Peyer's patch (tissue), 4 donors: ENCODE measurements at regions not wholly inside any gene's neighbourhood (a gene's known extent, or its start where the extent isn't known, plus 50 kb on each side); places are given as distances from the start of the nearest gene placed in this dataset.

Source experiments
- DNase-seq, 3 donors: peaks; one replicate each; pipeline ENCODE4 v3.0.0-alpha.2; 2017 to 2019
- H3K27ac ChIP-seq, 4 donors: fragments of 200-600 bp; sonication (generic); one replicate each; pipeline ENCODE4 v1.5.1; 2016 to 2019
- H3K27me3 ChIP-seq, 2 donors: fragments of 200-600 bp; sonication (generic); one replicate each; pipeline ENCODE4 v1.5.1; 2019
- H3K36me3 ChIP-seq, 3 donors: fragments of 200-600 bp; sonication (generic); one replicate each; pipeline ENCODE4 v1.5.1; 2016 to 2019
- H3K4me1 ChIP-seq, 4 donors: fragments of 200-600 bp; sonication (generic); one replicate each; pipeline ENCODE4 v1.5.1; 2016 to 2019
- H3K4me3 ChIP-seq, 4 donors: fragments of 200-600 bp; sonication (generic); 1 replicate in 3 of 4; 2 replicates in 1 of 4; pipeline ENCODE4 v1.5.1; 2016 to 2019; ENCODE audit warnings: mild to moderate bottlenecking in 1 of 4
- H3K9me3 ChIP-seq, 4 donors: fragments of 200-600 bp; sonication (generic); one replicate each; pipeline ENCODE4 v1.5.1; 2016 to 2019; ENCODE audit warnings: mild to moderate bottlenecking in 1 of 4
- CTCF ChIP-seq, 6 experiments: fragments of 450-650 bp in 4 of 6; fragments of 200-600 bp in 2 of 6; sonication (generic) in 1 of 6; IDR thresholded peaks; one replicate each; pipeline ENCODE4 v1.5.1; 2017 to 2019; ENCODE audit warnings: antibody characterized with exemption in 6 of 6, mild to moderate bottlenecking in 3 of 6, moderate library complexity in 1 of 6
- POLR2A ChIP-seq, 2 donors: fragments of 450-650 bp; IDR thresholded peaks; one replicate each; pipeline ENCODE4 v1.5.1; 2017; ENCODE audit warnings: antibody characterized with exemption in 2 of 2, mild to moderate bottlenecking in 2 of 2, moderate library complexity in 2 of 2

GRCh38 chr13:90552702-90553101 is 794.8 kb upstream of the MIR17HG start:
- H3K4me3 ChIP-seq: no peak overlapping the region
- peaks cover 0 to 4% (median 0%) of the 10 kb centered on the region in 4 donors for H3K9me3 ChIP-seq
- DNase-seq: no peak
- no peak overlapping the region for H3K27ac ChIP-seq
- TF ChIP-seq CTCF (IDR thresholded peaks at IDR 0.05) (no peak), POLR2A (IDR thresholded peaks at IDR 0.05) (no peak)
- H3K36me3 ChIP-seq: no peaks in the 10 kb centered on the region
- H3K27me3 ChIP-seq: no peaks in the 10 kb centered on the region
- H3K4me1 ChIP-seq: no peaks in the 10 kb centered on the region

GRCh38 chr13:90553159-90553558 is 794.3 kb upstream of the MIR17HG start:
- H3K4me3 ChIP-seq: no peak overlapping the region
- no peaks in the 10 kb centered on the region for H3K4me1 ChIP-seq
- DNase-seq: no peak
- H3K9me3 ChIP-seq: peaks cover 0 to 3% (median 0%) of the 10 kb centered on the region in 4 donors
- H3K36me3 ChIP-seq: no peaks in the 10 kb centered on the region
- no peaks in the 10 kb centered on the region for H3K27me3 ChIP-seq
- no peak overlapping the region for H3K27ac ChIP-seq
- TF ChIP-seq POLR2A (IDR thresholded peaks at IDR 0.05): no peak
- no peak for TF ChIP-seq CTCF (IDR thresholded peaks at IDR 0.05)

GRCh38 chr13:90557626-90558025 is 789.9 kb upstream of the MIR17HG start:
- no peaks in the 10 kb centered on the region for H3K27me3 ChIP-seq
- no peak for DNase-seq

GRCh38 chr13:90562443-90562842 is 785.0 kb upstream of the MIR17HG start:
- Histone ChIP-seq H3K4me1 (no peaks in the 10 kb centered on the region), H3K4me3 (no peak overlapping the region), H3K27ac (no peak overlapping the region), H3K27me3 (no peaks in the 10 kb centered on the region), H3K36me3 (no peaks in the 10 kb centered on the region), H3K9me3 (no peaks in the 10 kb centered on the region)
- no peak for DNase-seq
- TF ChIP-seq CTCF (IDR thresholded peaks at IDR 0.05): no peak
- TF ChIP-seq POLR2A (IDR thresholded peaks at IDR 0.05): no peak

More at GRCh38 chr13:90557626-90558025, 789.9 kb upstream of the MIR17HG start:
- no peak overlapping the region for H3K4me3 ChIP-seq
- H3K27ac ChIP-seq: no peak overlapping the region
- no peaks in the 10 kb centered on the region for H3K36me3 ChIP-seq
- no peaks in the 10 kb centered on the region for H3K4me1 ChIP-seq
- H3K9me3 ChIP-seq: no peaks in the 10 kb centered on the region
- no peak for TF ChIP-seq POLR2A (IDR thresholded peaks at IDR 0.05)
- TF ChIP-seq CTCF (IDR thresholded peaks at IDR 0.05): no peak

- no peak for DNase-seq
- H3K4me3 ChIP-seq: no peak overlapping the region
- no peaks in the 10 kb centered on the region for H3K36me3 ChIP-seq
- H3K27me3 ChIP-seq: no peaks in the 10 kb centered on the region
- TF ChIP-seq POLR2A (IDR thresholded peaks at IDR 0.05) (no peak), CTCF (IDR thresholded peaks at IDR 0.05) (no peak)
- no peak overlapping the region for H3K27ac ChIP-seq
- H3K9me3 ChIP-seq: no peaks in the 10 kb centered on the region
- H3K4me1 ChIP-seq: no peaks in the 10 kb centered on the region
Observed at GRCh38 chr13:90564096-90564495, 783.4 kb upstream of the MIR17HG start.

- Histone ChIP-seq H3K4me3 (no peak overlapping the region), H3K4me1 (no peaks in the 10 kb centered on the region), H3K27me3 (no peaks in the 10 kb centered on the region), H3K9me3 (no peaks in the 10 kb centered on the region), H3K27ac (no peak overlapping the region), H3K36me3 (no peaks in the 10 kb centered on the region)
- TF ChIP-seq POLR2A (IDR thresholded peaks at IDR 0.05) (no peak), CTCF (IDR thresholded peaks at IDR 0.05) (no peak)
- no peak for DNase-seq
Observed at GRCh38 chr13:90564566-90564965, 782.9 kb upstream of the MIR17HG start.
